ENCODE measurements at regions not wholly inside any gene's neighbourhood (a gene's known extent, or its start where the extent isn't known, plus 50 kb on each side); places are given as distances from the start of the nearest gene placed in this dataset.

GRCh38 chr21:36560933-36561575, 81.1 kb upstream of the CLDN14 start:
- TF ChIP-seq, protein P1, sequence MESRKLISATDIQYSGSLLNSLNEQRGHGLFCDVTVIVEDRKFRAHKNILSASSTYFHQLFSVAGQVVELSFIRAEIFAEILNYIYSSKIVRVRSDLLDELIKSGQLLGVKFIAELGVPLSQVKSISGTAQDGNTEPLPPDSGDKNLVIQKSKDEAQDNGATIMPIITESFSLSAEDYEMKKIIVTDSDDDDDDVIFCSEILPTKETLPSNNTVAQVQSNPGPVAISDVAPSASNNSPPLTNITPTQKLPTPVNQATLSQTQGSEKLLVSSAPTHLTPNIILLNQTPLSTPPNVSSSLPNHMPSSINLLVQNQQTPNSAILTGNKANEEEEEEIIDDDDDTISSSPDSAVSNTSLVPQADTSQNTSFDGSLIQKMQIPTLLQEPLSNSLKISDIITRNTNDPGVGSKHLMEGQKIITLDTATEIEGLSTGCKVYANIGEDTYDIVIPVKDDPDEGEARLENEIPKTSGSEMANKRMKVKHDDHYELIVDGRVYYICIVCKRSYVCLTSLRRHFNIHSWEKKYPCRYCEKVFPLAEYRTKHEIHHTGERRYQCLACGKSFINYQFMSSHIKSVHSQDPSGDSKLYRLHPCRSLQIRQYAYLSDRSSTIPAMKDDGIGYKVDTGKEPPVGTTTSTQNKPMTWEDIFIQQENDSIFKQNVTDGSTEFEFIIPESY (IDR thresholded peaks at IDR 0.05; ENCODE audit: borderline replicate concordance, low read depth): no peak
- TF ChIP-seq POLR2AphosphoS5 (IDR thresholded peaks at IDR 0.05; ENCODE audit: low read depth, low read length): no peak
- TF ChIP-seq, protein P2, sequence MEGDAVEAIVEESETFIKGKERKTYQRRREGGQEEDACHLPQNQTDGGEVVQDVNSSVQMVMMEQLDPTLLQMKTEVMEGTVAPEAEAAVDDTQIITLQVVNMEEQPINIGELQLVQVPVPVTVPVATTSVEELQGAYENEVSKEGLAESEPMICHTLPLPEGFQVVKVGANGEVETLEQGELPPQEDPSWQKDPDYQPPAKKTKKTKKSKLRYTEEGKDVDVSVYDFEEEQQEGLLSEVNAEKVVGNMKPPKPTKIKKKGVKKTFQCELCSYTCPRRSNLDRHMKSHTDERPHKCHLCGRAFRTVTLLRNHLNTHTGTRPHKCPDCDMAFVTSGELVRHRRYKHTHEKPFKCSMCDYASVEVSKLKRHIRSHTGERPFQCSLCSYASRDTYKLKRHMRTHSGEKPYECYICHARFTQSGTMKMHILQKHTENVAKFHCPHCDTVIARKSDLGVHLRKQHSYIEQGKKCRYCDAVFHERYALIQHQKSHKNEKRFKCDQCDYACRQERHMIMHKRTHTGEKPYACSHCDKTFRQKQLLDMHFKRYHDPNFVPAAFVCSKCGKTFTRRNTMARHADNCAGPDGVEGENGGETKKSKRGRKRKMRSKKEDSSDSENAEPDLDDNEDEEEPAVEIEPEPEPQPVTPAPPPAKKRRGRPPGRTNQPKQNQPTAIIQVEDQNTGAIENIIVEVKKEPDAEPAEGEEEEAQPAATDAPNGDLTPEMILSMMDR (IDR thresholded peaks at IDR 0.05): no peak
- no peak for TF ChIP-seq RCOR1 (IDR thresholded peaks at IDR 0.05; ENCODE audit: low read length)
- TF ChIP-seq NRF1 (IDR thresholded peaks at IDR 0.05; ENCODE audit: low read depth, low read length): no peak
- TF ChIP-seq EP300 (IDR thresholded peaks at IDR 0.05; ENCODE audit: borderline replicate concordance in 1 of 2, low read depth in 1 of 2, low read length in 1 of 2): no peak
- TF ChIP-seq ELF1 (IDR thresholded peaks at IDR 0.05): no peak
- no peak for TF ChIP-seq TAF1 (IDR thresholded peaks at IDR 0.05; ENCODE audit: borderline replicate concordance, low read depth, low read length)
- TF ChIP-seq MEF2A (IDR thresholded peaks at IDR 0.05; ENCODE audit: borderline replicate concordance, low read depth): no peak
- TF ChIP-seq MXI1 (IDR thresholded peaks at IDR 0.05; ENCODE audit: low read depth, low read length): no peak
- TF ChIP-seq YY1 (IDR thresholded peaks at IDR 0.05; ENCODE audit: low read depth): no peak
